Limb (tissue), 2 donors: ENCODE measurements at regions not wholly inside any gene's neighbourhood (a gene's known extent, or its start where the extent isn't known, plus 50 kb on each side); places are given as distances from the start of the nearest gene placed in this dataset.

Experiments
- DNase-seq, 2 donors: peaks; one replicate each; pipeline ENCODE4 v3.0.0-alpha.2; 2016; ENCODE audit errors: extremely low spot score in 2 of 2

DNA sequence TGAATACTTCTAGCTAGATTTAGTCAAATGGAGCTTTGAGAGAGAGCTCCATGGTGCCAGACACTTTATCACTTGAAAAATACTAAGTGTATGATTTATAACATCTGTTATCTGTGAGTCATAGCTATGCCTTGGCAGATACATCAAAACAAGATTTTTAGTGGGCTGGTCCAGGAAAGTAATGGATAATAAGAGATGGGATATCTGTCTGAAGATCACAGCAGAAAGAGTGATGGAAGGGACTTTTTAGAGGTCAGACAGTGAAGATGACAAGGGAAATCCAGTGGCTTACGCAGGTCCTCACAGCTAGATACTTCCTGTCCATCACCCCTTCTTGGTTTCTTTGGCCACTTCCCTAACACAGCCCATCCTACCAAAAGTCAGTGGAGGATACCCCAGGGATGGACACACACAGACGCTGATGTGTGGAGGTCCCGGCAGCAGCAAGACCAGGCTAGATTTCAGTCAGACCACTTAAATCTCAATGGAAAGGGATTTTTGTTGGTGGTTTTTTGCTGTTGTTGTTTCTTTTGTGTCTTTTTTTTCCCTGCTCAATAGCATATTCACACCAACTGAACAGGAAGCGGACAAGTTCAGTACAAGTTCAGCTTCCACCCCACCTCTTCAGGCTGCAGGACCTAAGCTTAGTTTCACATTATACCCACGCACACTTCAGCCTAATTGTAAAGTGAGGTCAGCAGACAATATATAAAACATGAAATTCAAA, 209.3 kb downstream of the ALDH8A1 start:
- no peak for DNase-seq

DNA sequence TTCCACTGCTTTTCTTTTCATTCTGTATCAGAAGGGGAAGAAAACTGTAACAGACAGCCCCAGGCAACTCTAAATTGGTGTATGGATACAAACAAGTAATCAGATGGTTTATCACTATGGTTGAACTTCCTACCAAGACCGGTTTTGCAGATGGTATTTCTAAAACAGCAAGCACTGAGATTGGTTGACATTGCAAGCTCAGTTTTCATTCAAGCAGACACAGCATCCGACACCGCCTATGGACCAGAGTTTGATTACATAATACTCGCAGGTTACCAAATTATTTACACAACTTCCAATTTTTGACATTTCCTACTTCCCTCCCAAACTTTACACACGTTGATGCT, 209.9 kb downstream of the ALDH8A1 start:
- no peak for DNase-seq

DNA sequence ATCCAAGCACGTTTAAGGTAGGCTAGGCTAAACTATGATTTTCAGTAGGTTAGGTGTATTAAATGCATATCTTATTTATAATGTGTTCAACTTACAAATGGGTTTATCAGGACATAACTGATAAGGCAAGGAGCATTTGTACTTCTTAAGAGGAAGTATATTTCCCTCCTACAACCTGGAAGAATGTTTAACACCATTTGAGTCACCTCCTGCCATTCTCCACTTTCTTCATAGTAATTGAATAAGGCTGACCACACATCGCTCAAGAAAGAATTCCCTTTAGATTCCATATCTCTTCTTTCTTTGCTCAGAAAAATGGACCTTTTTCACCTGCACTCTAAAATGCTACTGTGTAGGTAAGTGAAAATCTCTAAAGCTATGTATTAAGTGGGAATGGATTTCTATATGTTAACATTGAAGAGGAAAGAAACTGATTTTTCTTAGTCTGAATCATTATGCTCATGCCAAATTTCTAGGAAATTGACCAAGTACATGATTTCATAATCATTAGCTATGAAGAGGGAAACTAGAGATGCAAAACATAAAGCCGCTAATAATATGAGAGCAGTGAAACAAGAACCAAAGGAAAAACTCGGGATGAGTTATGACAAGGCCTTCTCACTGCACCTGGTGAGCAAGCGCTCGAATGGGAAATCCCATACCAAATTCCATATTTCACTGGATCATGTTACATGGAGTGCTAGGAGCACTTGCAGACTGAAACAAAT, 210.4 kb downstream of the ALDH8A1 start:
- no peak for DNase-seq

DNA sequence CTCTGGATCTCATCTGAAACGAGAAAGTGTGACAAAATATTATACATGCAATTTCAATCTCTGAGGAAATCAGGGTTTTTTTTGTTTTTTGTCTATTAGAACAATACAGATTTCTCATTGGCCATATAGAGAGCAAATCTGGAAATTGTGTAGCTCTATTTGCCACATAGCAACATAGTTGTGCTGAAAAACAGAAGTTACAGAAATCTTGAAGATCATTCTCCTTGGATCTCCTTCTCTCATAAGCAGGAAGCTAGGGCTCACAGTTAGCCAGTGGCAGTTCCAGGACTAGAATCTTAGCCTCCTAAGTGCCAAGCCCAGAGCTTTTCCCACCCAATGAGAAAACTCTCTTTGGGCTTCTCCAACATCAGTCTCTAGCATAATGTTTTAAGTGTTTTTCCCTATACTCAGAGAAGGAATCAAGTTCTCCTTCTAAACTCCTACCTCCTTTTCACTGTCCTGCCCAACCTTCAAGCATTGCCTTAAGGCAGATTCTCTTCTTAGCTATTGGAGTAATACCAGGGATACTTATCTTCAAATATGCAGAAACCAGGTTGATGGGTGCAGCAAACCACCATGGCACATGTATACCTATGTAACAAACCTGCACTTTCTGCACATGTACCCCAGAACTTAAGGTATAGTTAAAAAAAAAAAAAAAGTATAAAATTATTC, 211.6 kb downstream of the ALDH8A1 start:
- no peak for DNase-seq

DNA sequence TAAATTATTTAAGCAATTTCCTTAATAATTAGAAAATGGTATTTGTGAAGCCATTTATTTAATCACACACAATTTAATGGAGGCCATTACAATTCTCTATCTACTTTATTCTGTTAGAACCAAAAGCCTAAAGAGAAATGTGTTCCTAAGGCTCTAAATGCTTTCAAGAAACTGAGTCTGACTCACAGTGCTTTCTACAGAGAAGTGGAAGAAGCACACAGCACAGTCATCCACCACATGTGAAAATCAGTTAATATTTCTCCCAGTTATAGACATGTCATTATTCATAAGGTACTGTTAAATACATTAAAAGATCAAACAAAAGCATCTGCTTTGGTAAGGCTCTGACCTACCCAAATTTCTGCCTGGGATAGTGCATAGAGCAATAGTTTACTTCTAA, 214.4 kb downstream of the ALDH8A1 start:
- DNase-seq = no peak

DNA sequence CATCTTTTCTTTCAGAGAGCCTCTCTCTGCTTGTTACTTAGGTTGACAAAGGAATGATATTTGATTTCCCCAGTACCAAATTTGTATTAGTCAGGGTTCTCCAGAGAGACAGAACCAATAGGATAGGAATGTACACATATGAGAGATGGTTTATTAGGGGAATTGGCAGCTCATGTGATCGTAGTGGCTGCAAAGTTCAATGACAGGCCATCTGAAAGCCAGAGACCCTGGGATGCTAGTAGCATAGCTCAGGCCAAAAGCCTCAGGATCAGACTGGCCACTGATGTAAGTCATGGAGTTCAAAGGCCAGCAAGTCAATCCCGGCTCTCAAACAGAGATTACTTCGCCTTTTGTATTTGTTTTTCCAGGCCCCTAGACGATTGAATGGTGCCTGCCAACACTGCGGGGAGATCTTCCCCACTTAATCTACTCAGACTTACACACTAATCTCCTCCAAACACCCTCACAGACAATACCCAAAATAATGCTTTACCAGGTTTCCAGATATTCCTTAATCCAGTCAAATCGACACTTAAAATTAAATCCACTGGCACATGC, 215.5 kb downstream of the ALDH8A1 start:
- DNase-seq = no peak

DNA sequence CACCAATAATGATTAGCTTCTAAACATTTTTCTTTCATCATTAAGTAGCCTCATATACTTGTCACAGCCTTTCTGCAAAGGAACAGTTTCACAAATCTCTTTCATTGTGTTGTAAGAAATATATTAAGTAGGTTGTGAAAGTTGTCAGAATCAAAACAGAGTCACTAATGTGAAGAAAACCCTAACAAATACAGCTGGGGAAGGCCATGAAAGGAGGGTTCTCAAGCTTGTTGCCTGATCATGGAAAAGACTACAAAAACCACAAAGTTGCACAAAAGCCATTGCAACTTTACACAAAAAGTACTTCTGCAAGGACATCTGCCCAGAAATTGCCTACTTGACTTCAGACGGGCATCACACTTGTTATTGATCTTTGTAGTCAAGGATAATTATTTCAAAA, 216.1 kb downstream of the ALDH8A1 start:
- DNase-seq = no peak

DNA sequence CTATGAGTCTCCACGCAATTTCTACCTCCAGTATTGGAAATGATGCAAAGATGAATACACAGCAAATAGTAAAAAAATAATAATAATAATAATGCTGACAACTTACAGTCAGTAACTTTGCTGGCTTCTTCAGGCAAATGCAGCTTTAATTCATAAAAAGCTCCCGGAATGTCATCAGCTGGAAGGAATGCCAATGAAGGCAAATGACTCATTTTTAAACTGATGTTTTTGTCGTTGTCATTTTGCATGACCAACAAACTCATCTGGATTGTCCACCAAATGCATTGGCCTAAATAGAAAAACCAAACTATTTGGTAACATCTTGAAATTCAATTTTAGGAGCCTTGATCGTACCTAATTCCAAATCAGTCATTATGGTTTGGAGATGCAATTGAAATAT, 217.1 kb downstream of the ALDH8A1 start:
- DNase-seq = no peak

DNA sequence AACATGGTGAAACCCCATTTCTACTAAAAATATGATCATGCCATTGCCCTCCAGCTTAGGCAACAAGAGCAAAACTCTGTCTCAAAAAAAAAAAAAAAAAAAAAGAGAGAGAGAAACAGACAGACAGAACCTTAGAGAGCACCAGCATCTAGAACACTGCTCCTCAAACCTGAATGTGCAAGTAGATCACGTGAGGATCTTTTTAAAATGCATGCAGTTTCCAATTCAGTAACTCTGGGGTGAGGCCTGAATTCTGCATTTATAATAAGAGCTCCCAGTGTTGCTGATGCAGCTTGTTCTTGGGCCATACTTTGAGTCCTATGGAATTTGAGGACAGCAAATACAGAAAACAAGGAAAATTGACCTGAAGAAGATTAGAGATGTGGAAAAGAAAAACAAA, 218.3 kb downstream of the ALDH8A1 start:
- DNase-seq = no peak

DNA sequence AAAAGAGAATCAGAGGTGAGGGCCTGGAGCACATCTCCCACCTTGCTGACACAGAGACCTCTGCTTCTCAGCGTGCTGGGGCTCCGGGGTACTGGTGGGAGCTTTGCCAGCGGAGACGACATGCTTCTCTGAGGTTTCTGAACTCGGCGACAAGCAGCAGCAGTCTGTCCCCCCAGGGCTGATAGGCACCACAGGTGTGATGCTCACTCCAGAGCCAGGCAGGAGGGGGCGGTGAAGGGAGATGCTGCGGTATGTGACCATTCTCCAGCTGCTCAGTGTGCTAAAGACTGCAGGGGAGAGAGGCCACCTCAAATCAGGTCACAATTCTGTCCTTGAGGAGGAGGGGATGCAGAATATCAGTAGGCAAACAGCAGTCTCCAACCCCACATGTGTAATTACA, 219.9 kb downstream of the ALDH8A1 start:
- DNase-seq = no peak

DNA sequence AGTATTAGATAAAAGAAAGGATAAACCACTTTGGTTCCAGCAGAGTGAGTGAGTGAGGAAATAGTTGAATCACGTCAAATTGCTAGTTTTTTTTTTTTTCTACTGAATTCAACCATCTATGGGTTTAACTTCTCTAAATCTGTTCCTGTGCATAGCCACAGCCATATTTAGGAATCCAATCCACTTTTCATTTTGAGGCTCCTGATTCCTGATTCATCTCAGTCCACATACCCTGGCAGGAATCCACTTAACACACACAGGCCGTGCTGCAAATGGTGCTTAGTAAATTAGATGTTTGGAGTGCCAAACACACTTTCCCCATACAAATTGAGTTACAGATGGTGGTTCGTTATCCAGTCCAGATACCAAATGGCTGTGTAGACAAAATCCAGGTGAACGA, 220.3 kb downstream of the ALDH8A1 start:
- DNase-seq = no peak

DNA sequence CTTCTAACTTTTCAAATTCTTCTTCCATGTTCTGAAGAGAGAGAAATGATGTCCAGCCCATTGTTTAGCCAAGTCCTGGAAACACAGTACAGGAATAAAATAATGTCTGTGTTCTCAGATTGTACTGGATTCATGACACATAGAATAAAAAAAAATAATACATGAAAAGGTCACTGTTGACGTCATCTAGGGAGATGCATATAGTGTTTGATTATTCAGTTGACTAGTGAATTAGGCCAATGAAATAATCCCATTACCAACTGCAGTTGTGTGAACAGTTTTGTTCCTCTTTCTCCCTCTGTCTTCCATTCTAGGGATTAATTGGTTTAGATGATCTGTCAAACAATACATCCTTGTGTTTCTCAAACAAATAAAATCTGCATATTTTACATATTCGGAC, 222.8 kb downstream of the ALDH8A1 start:
- no peak for DNase-seq

DNA sequence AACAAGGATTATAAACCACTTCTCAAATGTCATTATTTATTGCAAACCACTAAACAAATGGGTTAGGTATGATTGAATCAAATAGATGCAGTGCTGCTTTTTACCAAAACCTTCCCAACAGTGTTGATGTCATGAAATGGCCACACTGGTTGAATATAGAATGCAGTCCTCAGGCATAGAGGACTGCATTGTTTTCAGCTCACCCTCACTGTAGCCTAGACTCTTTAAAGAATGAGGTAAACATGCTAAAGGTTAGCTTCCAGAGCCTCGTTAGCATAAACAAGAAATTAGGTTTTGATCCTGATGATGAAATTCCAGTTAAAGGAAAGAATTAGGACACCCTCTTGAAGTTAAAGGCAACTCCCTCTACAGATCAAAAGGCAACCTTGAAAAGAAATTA, 224.3 kb downstream of the ALDH8A1 start:
- DNase-seq = no peak

DNA sequence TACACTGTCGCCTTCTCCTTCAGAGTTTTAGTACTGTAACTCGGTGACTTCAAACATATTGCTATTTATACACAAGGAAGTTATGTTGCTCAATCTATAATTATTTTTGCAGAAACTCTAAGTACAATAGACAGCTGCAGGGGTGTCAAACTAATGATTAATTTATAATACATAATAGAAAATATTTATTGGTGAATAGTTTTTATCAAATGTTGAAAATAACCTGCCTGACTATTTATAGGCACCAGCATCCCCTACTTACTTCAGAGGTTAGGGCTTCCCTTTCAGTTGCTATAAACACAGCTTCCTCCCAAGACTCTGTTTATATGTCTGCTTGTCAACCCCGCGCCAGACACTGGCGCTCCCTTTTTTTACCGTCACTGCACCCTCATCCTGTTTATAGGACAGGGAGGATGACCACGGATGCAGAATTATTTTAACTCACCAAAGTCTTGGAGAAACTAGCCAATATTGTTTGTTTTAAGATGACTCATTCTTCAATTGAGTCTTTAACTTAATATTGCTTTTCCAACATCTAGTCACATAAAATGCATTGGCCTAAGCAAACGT, 225.0 kb downstream of the ALDH8A1 start:
- no peak for DNase-seq

DNA sequence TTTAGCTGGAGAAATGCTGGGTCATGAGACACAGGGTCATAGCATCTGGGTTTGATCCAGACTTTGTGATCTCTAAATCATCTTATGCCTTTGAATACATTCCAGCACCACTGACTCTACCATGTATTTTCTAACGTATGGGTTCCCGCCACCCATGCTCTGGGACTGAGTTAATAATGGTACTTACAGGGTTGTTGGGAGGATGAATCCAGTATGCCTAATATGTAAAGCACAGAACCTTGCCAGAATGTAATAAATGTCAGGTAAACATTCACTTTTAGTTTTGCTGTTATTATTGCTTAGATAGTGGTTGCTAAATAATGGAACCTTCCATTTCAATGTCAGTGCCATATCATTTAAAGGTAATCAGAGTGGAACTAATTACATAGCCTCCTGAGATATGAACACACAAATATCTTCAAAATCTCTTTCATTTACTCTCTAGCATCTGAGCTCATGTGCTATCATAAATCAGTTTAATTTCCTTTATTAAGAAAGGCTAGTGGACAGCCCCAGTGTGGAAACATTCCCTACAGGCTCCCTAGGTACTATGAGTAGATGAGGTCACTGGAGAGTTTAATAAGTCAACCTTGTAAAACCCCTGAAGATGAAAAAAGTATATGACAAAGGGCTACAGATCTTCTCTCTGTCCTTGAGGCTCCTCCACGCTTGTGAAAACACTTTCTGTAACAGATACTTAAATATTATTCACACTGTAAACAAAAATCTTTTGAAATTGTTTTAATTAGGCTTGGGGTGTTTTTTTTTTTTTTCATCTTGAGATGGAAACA, 226.6 kb downstream of the ALDH8A1 start:
- DNase-seq = no peak

DNA sequence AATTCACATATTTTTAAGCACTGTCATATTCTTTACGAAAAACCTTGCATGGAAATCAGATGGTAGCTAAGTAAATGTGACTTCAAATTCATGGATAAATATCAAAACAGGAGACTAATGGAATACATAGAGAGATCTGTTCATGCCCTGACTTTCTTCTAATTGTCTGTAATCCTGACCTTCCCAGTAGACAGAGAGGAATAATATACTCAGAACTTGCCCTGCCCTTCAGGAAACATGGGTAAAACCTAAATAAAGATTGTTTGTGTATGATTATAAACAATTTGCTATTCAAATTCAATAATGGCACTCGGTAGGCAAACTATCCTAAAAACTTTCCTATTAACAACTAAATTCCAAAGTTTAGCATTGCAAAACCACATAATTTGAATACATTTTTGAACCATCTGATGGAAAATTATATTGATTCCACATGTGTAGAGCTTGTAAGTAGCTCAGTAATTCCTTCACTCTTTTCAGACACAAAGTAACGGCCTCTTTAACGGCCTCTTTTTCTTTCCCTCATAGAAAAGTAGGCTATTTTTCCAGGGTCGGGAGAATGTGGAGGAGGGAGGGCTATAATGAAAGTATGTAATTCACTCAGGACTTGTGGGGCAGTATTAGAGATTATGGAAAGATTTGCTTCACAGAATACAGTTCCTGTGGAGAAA, 227.6 kb downstream of the ALDH8A1 start:
- no peak for DNase-seq

DNA sequence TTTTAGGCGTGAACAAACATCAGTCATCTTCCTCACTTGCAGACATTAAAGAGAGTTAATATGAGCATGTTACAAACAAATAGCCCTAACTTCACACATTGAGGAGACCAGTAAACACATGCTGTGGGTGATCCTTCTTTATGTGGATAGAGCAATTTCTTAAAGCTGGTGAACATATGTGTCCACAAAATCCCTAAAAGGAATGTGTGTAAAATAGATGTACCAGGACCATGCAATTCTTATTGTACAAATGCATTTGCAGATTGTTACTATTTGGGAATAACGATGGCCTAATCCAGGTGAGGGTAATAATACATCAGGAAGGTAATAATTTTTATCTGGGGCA, 228.9 kb downstream of the ALDH8A1 start:
- no peak for DNase-seq

DNA sequence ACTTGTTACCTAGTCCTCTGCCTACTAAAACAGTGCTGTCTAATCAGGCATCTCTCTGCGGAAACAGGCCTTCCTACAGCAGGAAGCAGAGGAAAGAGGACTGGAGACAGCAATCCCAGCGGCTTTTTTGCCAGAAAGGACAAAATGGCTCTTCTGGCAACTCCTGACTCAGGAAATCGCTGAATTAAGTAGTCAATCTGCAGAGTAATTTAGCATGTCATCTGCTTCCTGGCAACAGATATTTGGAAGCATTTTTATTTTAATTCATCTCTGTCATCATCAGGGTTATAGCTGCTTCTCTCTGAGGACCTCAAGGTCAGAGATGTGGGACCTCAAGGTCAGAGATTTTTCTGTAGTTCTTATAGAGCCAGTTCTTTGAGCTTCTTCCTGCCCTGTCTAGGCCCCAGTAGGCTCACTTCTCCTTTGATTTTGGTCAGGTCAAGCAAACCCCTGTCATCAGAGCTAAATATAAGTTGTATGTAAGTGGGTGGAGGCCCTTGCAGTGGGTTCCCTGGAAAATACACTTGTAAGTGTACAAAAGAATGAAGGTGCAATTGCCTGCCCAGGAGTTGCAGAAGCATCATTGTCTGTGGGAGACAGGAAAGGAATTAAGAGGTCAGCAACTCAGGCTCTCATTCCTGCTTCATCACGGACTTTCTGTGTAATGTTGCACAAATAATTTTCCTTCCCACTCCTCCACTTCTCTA, 229.4 kb downstream of the ALDH8A1 start:
- DNase-seq = no peak

DNA sequence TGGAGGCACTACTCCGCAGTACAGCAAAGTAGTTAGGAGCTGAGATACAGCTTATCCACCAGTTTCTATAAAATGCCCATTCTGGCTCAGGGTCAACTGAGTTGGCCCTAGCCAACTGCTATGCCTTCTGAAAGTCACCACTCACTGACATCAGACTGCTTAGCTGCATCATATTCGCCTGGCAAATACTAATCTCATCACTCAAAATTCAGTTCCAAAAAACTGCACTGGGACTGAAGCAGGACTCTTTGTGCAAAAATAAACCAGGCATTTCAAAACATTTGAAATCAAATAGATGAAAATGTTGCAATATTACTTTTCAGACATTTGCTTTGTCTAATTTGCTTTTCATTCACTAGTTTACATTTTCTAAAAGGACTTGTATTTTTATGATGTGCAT, 230.0 kb downstream of the ALDH8A1 start:
- no peak for DNase-seq

DNA sequence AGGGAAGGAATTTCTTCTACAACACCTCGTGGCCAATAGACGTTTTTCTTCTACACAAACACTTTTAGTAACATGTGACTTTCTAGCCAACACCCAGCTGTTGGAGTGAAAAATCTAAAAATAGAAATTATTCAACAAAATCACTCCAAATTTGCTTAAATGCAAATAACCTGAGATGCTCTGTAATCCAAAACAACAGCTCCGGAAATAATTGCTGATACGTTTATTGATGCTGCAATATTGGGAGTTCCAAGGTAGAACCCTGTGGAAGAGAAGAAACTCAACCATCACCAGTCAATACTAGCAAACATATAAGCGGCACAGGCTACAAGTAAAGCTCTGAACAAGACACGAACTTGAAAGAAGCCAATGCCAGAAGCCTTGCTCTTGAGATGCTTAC, 230.6 kb downstream of the ALDH8A1 start:
- DNase-seq = no peak
